Neural progenitor cell (in vitro differentiated cells): ENCODE measurements at regions not wholly inside any gene's neighbourhood (a gene's known extent, or its start where the extent isn't known, plus 50 kb on each side); places are given as distances from the start of the nearest gene placed in this dataset.

ENCODE experiments used
- DNase-seq: peaks from one replicate; pipeline ENCODE4 v3.0.0-alpha.2; 2016; ENCODE audit warnings: low spot score
- H2AFZ ChIP-seq: fragments of 200-600 bp; sonication (generic); replicated peaks from 2 replicates; pipeline ENCODE4 v1.6.1; 2016; ENCODE audit warnings: antibody characterized with exemption
- H3F3A ChIP-seq: fragments of 200-600 bp; sonication (generic); 2 replicates; pipeline ENCODE4 v1.6.1; 2016; ENCODE audit warnings: antibody characterized with exemption, low read depth
- H3K27ac ChIP-seq: fragments of 200-600 bp; sonication (generic); 2 replicates; pipeline ENCODE4 v1.5.1; 2016; ENCODE audit warnings: mild to moderate bottlenecking
- H3K27me3 ChIP-seq: fragments of 200-600 bp; sonication (generic); 2 replicates; pipeline ENCODE4 v1.6.1; 2016; ENCODE audit warnings: mild to moderate bottlenecking, moderate library complexity
- H3K36me3 ChIP-seq: fragments of 200-600 bp; sonication (generic); 2 replicates; pipeline ENCODE4 v1.5.1; 2016
- H3K4me1 ChIP-seq: fragments of 200-600 bp; sonication (generic); 2 replicates; pipeline ENCODE4 v1.6.1; 2016; ENCODE audit warnings: mixed run types
- H3K4me2 ChIP-seq: fragments of 200-600 bp; sonication (generic); 2 replicates; pipeline ENCODE4 v1.6.1; 2016
- H3K4me3 ChIP-seq: fragments of 200-600 bp; sonication (generic); 2 replicates; pipeline ENCODE4 v1.5.1; 2016
- H3K79me2 ChIP-seq: fragments of 200-600 bp; sonication (generic); 2 replicates; pipeline ENCODE4 v1.6.1; 2016; ENCODE audit warnings: low read depth
- H3K9ac ChIP-seq: fragments of 200-600 bp; sonication (generic); 2 replicates; pipeline ENCODE4 v1.6.1; 2016
- H3K9me3 ChIP-seq: fragments of 200-600 bp; sonication (generic); 2 replicates; pipeline ENCODE4 v1.5.1; 2016; ENCODE audit warnings: low read depth
- H4K20me1 ChIP-seq: fragments of 200-600 bp; sonication (generic); 2 replicates; pipeline ENCODE4 v1.6.1; 2016; ENCODE audit warnings: low read depth
- H3K27ac Mint-ChIP-seq: 3 replicates; pipeline ENCODE4 v1.8.0; 2021; ENCODE audit warnings: mixed read lengths
- H3K27me3 Mint-ChIP-seq: 2 replicates; pipeline ENCODE4 v1.8.0; 2022; ENCODE audit warnings: low read depth, mild to moderate bottlenecking, inconsistent platforms, moderate library complexity, mixed read lengths; ENCODE audit not compliant: insufficient read depth
- H3K36me3 Mint-ChIP-seq: 3 replicates; pipeline ENCODE4 v1.8.0; 2021; ENCODE audit warnings: mixed read lengths
- H3K4me1 Mint-ChIP-seq: 3 replicates; pipeline ENCODE4 v1.8.0; 2021; ENCODE audit warnings: mixed read lengths
- H3K4me3 Mint-ChIP-seq: 3 replicates; pipeline ENCODE4 v1.8.0; 2021; ENCODE audit warnings: mild to moderate bottlenecking, moderate library complexity, mixed read lengths
- H3K9me3 Mint-ChIP-seq: 3 replicates; pipeline ENCODE4 v1.8.0; 2020; ENCODE audit warnings: mixed read lengths
- CTCF ChIP-seq: fragments of 200-600 bp; sonication (generic); IDR thresholded peaks from 2 replicates; pipeline ENCODE4 v1.5.1; 2017; ENCODE audit warnings: antibody characterized with exemption, mild to moderate bottlenecking
- EZH2 ChIP-seq: fragments of 200-600 bp; sonication (generic); IDR thresholded peaks from 2 replicates; pipeline ENCODE4 v1.6.1; 2017; ENCODE audit warnings: antibody characterized with exemption, mild to moderate bottlenecking, moderate library complexity
- EZH2phosphoT487 ChIP-seq: fragments of 200-600 bp; sonication (generic); IDR thresholded peaks from 2 replicates; pipeline ENCODE4 v1.6.1; 2017; ENCODE audit warnings: antibody characterized with exemption

- no peak for DNase-seq
- peaks cover 2% of the 10 kb centered on the region for H3K27me3 Mint-ChIP-seq
- no peaks in the 10 kb centered on the region for H3K27me3 ChIP-seq
- H3K4me3 ChIP-seq: no peak overlapping the region
- H3F3A ChIP-seq: no peaks in the 10 kb centered on the region
- no peaks in the 10 kb centered on the region for H3K79me2 ChIP-seq
- no peak overlapping the region for H3K27ac ChIP-seq
- no peak overlapping the region for H2AFZ ChIP-seq
- no peak overlapping the region for H3K4me2 ChIP-seq
- H3K36me3 ChIP-seq: no peaks in the 10 kb centered on the region
- no peaks in the 10 kb centered on the region for H4K20me1 ChIP-seq
- H3K27ac Mint-ChIP-seq: no peak overlapping the region
- no peaks in the 10 kb centered on the region for H3K4me1 Mint-ChIP-seq
- H3K4me3 Mint-ChIP-seq: no peak overlapping the region
- no peaks in the 10 kb centered on the region for H3K9me3 ChIP-seq
- no peaks in the 10 kb centered on the region for H3K36me3 Mint-ChIP-seq
- no peaks in the 10 kb centered on the region for H3K9me3 Mint-ChIP-seq
- H3K4me1 ChIP-seq: peaks cover 6% of the 10 kb centered on the region
- H3K9ac ChIP-seq: no peak overlapping the region
- TF ChIP-seq EZH2 (no peak), EZH2phosphoT487 (no peak), CTCF (no peak)
Observed at GRCh38 chr7:116443101-116443523, 56.4 kb upstream of the CAV2 start.

GRCh38 chr7:116443646-116444045 is 55.9 kb upstream of the CAV2 start:
- Histone ChIP-seq H3K4me3 (no peak overlapping the region), H3K4me1 (peaks cover 7% of the 10 kb centered on the region), H3F3A (no peaks in the 10 kb centered on the region), H3K27ac (no peak overlapping the region), H3K79me2 (no peaks in the 10 kb centered on the region), H3K36me3 (no peaks in the 10 kb centered on the region), H3K9me3 (no peaks in the 10 kb centered on the region), H3K9ac (no peak overlapping the region), H3K27me3 (no peaks in the 10 kb centered on the region), H3K4me2 (no peak overlapping the region), H2AFZ (no peak overlapping the region), H4K20me1 (no peaks in the 10 kb centered on the region)
- H3K27me3 Mint-ChIP-seq: peaks cover 2% of the 10 kb centered on the region
- H3K9me3 Mint-ChIP-seq: no peaks in the 10 kb centered on the region
- no peaks in the 10 kb centered on the region for H3K36me3 Mint-ChIP-seq
- H3K4me3 Mint-ChIP-seq: no peak overlapping the region
- H3K4me1 Mint-ChIP-seq: no peaks in the 10 kb centered on the region
- TF ChIP-seq CTCF: no peak
- no peak for TF ChIP-seq EZH2phosphoT487
- TF ChIP-seq EZH2: no peak
- H3K27ac Mint-ChIP-seq: no peak overlapping the region
- no peak for DNase-seq

- Histone ChIP-seq H3K27ac (no peak overlapping the region), H3K4me2 (no peak overlapping the region), H4K20me1 (no peaks in the 10 kb centered on the region), H3K9ac (no peak overlapping the region), H3F3A (no peaks in the 10 kb centered on the region), H3K4me3 (no peak overlapping the region), H2AFZ (no peak overlapping the region), H3K4me1 (peaks cover 7% of the 10 kb centered on the region), H3K9me3 (no peaks in the 10 kb centered on the region), H3K36me3 (no peaks in the 10 kb centered on the region), H3K27me3 (no peaks in the 10 kb centered on the region), H3K79me2 (no peaks in the 10 kb centered on the region)
- H3K9me3 Mint-ChIP-seq: no peaks in the 10 kb centered on the region
- no peak for DNase-seq
- no peaks in the 10 kb centered on the region for H3K36me3 Mint-ChIP-seq
- no peak overlapping the region for H3K4me3 Mint-ChIP-seq
- H3K27ac Mint-ChIP-seq: no peak overlapping the region
- H3K4me1 Mint-ChIP-seq: no peaks in the 10 kb centered on the region
- H3K27me3 Mint-ChIP-seq: peaks cover 2% of the 10 kb centered on the region
- TF ChIP-seq EZH2 (no peak), CTCF (no peak), EZH2phosphoT487 (no peak)
Observed at GRCh38 chr7:116445447-116446211, 53.9 kb upstream of the CAV2 start.
